ENCODE measurements at regions not wholly inside any gene's neighbourhood (a gene's known extent, or its start where the extent isn't known, plus 50 kb on each side); places are given as distances from the start of the nearest gene placed in this dataset.
A peak's percentile ranks its signal among the peaks of the same experiment; 100 is the strongest.
"Not testable (repeated sequence)": the region's sequence is repeated elsewhere in the genome, so short reads cannot be mapped to it uniquely, and the experiment has no call there.

DNA sequence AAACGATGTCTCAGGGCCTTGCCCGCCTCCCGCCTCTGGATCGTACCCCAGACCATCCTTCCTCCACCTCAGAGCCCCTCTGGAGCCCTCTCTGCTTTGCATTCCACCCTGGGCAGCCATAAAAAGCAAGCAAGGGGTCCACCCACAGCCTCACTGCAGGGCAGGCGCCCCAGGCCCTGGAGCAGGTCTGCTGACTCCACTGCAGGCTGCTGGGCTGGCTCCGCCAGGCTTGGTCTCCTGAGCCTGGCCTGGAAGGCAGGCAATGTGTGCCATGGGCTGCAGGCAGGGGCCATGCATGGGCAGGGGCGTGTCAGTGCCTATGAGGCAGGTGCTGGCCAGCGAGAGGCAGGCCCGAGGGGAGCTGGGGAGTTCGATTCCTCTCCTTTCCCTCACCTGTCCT, 186.0 kb downstream of the ANKRD30B start:
- H3K4me1 ChIP-seq (ENCODE audit: low read depth) = peaks cover 39% of the 10 kb centered on the region
- intact Hi-C loops (cut with DNase I, micrococcal nuclease) = no loop called here
- ATAC-seq (peak; percentile 14), DNase-seq (no peak)
- H3K36me3 ChIP-seq (ENCODE audit: low read depth) = no peaks in the 10 kb centered on the region
- TF ChIP-seq, protein P1, sequence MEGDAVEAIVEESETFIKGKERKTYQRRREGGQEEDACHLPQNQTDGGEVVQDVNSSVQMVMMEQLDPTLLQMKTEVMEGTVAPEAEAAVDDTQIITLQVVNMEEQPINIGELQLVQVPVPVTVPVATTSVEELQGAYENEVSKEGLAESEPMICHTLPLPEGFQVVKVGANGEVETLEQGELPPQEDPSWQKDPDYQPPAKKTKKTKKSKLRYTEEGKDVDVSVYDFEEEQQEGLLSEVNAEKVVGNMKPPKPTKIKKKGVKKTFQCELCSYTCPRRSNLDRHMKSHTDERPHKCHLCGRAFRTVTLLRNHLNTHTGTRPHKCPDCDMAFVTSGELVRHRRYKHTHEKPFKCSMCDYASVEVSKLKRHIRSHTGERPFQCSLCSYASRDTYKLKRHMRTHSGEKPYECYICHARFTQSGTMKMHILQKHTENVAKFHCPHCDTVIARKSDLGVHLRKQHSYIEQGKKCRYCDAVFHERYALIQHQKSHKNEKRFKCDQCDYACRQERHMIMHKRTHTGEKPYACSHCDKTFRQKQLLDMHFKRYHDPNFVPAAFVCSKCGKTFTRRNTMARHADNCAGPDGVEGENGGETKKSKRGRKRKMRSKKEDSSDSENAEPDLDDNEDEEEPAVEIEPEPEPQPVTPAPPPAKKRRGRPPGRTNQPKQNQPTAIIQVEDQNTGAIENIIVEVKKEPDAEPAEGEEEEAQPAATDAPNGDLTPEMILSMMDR (IDR thresholded peaks at IDR 0.05) = no peak
- no peak overlapping the region for H3K4me3 ChIP-seq
- H3K9me3 ChIP-seq = no peaks in the 10 kb centered on the region

DNA sequence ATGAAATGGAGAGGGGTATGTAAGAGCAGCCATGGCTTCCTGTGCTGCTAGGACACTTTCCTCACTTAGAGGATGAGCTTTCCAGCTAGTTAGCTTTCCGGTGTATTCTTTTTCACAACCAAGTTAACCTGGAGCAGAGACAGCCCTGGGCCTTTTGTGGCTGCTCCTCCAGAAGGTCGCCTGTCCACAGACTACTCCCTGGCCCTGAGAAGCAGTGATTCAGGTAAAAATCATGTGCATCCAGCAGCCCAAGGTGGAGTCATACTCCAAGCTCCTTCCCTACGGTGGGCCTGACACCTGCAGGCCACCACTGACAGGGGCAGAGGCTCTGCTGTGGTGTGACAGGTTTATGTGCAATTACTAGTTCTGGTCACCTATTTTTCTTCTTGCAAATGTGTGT, 187.2 kb downstream of the ANKRD30B start:
- intact Hi-C loops (cut with DNase I, micrococcal nuclease) = no loop called here
- ATAC-seq (no peak), DNase-seq (no peak)
- TF ChIP-seq, protein P1 (IDR thresholded peaks at IDR 0.05) = no peak
- peaks cover 39% of the 10 kb centered on the region for H3K4me1 ChIP-seq (ENCODE audit: low read depth)
- no peaks in the 10 kb centered on the region for H3K36me3 ChIP-seq (ENCODE audit: low read depth)
- H3K9me3 ChIP-seq = no peaks in the 10 kb centered on the region
- no peak overlapping the region for H3K4me3 ChIP-seq

DNA sequence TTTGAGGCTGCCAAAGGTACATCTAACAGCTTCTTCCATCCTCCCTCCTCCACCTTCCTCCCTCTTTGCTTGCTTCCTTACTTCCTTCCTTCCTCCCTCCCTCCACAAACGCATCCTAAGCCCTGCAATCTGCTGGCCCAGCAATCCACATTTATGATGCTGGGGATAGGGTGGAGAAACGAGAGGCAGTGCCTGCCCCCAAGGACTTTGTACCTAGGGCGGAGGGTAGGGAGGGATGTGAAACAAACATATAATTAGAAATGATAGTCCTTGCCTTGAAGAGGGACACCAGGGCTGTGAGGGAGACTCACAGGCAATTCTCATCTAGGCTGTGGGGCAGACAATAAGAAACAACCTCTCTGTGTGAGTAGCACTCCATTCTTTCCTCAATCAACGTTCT, 188.3 kb downstream of the ANKRD30B start:
- no peak overlapping the region for H3K4me3 ChIP-seq
- peak; percentile 90 for ATAC-seq
- peak; percentile 77 to 86 (median 80) for DNase-seq
- peaks cover 39% of the 10 kb centered on the region for H3K4me1 ChIP-seq (ENCODE audit: low read depth)
- TF ChIP-seq, protein P1 (IDR thresholded peaks at IDR 0.05) = no peak
- no peaks in the 10 kb centered on the region for H3K9me3 ChIP-seq
- intact Hi-C loops (cut with DNase I, micrococcal nuclease) = no loop called here
- no peaks in the 10 kb centered on the region for H3K36me3 ChIP-seq (ENCODE audit: low read depth)

DNA sequence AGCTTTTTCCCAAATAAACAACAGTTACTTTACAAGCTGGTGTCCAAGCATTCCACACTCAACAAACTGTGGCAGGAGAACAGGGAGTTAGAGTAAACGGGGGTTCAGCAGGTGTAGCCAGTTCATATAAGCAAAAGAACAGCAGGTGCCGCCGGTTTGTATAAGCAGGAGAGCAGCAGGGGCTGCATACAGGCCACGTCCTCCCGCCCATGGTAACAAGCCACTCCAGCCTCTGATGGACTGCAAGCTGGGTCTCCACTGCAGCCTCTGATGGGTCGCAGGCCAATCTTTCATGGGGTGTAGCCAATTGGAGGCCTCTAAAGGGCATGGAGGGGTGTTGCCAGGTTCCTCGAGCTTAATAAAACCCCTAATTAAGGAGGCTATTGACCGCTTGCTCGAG, 189.3 kb downstream of the ANKRD30B start:
- intact Hi-C loops (cut with DNase I, micrococcal nuclease) = no loop called here
- DNase-seq = no peak

DNA sequence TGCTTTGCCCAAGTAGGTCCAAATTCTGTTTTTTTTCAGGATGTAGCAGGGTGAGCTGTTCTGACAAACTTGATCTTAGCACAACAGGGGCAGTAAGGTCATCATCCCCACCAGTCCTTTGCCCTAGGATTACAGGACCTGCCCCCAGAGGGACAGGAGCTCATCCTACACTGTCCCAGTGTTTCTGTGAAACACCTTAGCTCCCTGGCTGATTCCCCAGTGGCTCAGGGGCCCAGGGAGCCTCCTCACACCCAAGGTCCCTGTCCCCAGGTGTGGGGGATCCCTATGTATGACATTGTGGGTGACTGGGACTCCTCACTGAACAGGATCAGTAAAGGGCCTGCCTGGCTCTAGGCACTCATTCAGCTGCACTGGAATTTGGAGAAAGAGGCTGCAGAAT, 191.2 kb downstream of the ANKRD30B start:
- peaks cover 33% of the 10 kb centered on the region for H3K4me1 ChIP-seq (ENCODE audit: low read depth)
- TF ChIP-seq, protein P1 (IDR thresholded peaks at IDR 0.05) = no peak
- H3K36me3 ChIP-seq (ENCODE audit: low read depth) = no peaks in the 10 kb centered on the region
- H3K4me3 ChIP-seq = no peak overlapping the region
- no peak for DNase-seq
- ATAC-seq = no peak
- intact Hi-C loops (cut with DNase I, micrococcal nuclease) = no loop called here
- H3K9me3 ChIP-seq = no peaks in the 10 kb centered on the region

More for the DNA sequence above, 189.3 kb downstream of the ANKRD30B start:
- H3K9me3 ChIP-seq = no peaks in the 10 kb centered on the region
- ATAC-seq = no peak
- no peak overlapping the region for H3K4me3 ChIP-seq
- H3K36me3 ChIP-seq (ENCODE audit: low read depth) = no peaks in the 10 kb centered on the region
- peaks cover 46% of the 10 kb centered on the region for H3K4me1 ChIP-seq (ENCODE audit: low read depth)
- TF ChIP-seq, protein P1 (IDR thresholded peaks at IDR 0.05) = no peak

DNA sequence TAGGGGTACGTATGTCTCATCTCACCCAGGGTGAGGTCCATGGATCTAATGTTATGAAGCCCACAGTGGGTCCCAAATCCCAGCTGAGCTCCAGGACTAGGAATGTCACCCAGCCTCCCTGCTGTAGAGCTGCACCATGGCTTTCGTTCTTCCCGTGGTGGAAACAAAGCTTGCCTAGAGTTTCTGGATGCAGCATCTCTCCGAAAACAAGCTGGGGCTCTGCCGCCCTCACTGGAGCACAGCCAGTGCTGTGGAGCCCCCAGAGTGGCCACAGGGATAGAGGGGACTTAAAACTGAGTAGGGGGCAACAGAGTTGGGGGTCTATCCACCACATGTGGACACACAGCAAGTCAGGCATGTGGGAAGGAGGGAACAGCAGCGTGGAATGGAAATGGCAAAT, 192.1 kb downstream of the ANKRD30B start:
- H3K36me3 ChIP-seq (ENCODE audit: low read depth); H3K9me3 ChIP-seq; ATAC-seq; intact Hi-C loops (cut with DNase I, micrococcal nuclease); H3K4me3 ChIP-seq; DNase-seq: not testable (repeated sequence)
- peaks cover 25% of the 10 kb centered on the region for H3K4me1 ChIP-seq (ENCODE audit: low read depth)

Data from mucosa of descending colon (tissue), 3 donors.